Transverse colon (tissue), 4 donors: ENCODE measurements at regions not wholly inside any gene's neighbourhood (a gene's known extent, or its start where the extent isn't known, plus 50 kb on each side); places are given as distances from the start of the nearest gene placed in this dataset.

ENCODE experiments used
- EP300 ChIP-seq: sonication (generic); formaldehyde crosslinking; IDR thresholded peaks from one replicate; pipeline ENCODE4 v1.6.1; 2017; ENCODE audit warnings: antibody characterized with exemption, low read depth
- POLR2A ChIP-seq: fragments of 450-650 bp; IDR thresholded peaks from one replicate; pipeline ENCODE4 v1.6.1; 2016; ENCODE audit warnings: antibody characterized with exemption, mild to moderate bottlenecking, moderate library complexity
- POLR2AphosphoS5 ChIP-seq, 3 donors: sonication (generic); formaldehyde crosslinking; IDR thresholded peaks; one replicate each; pipeline ENCODE4 v1.6.1; 2016; ENCODE audit warnings: antibody characterized with exemption in 3 of 3
- TF ChIP-seq, protein P1 (sequence below), 5 experiments: fragments of 200-600 bp in 3 of 5; fragments of 450-650 bp in 2 of 5; sonication (generic) in 3 of 5; IDR thresholded peaks; 1 replicate in 2 of 5; 2 replicates in 3 of 5; pipeline ENCODE4 v1.5.1; 2016 to 2017; ENCODE audit warnings: antibody characterized with exemption in 5 of 5, inconsistent platforms in 3 of 5, mild to moderate bottlenecking in 2 of 5, moderate library complexity in 1 of 5

DNA sequence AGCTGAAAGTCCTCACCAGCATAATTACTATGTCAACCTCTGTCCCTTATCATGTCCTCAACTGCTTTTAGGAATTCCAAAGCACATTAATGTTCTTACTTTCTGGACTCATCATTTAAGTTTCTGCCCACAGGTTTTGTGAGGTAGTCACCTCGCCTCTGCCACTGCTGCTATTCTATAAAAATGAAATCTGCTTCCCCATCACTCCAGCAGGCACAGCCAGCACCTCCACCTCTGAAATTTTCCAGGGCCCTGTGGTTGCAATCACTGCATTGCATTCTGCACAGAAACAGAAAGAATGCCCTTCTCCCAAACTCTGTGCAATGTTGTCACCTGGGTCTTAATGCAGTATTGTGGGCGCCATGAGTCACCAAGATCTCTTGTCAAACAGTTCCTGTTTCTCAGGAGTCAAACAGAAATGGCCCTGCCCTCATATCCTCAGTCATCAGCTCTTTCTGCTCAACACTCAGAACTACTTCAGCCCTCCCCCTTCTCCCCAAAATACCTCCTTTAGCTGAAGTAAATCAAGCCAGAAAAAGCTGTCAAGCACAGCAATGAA, 529.2 kb upstream of the NBEA start:
- TF ChIP-seq, protein P1, sequence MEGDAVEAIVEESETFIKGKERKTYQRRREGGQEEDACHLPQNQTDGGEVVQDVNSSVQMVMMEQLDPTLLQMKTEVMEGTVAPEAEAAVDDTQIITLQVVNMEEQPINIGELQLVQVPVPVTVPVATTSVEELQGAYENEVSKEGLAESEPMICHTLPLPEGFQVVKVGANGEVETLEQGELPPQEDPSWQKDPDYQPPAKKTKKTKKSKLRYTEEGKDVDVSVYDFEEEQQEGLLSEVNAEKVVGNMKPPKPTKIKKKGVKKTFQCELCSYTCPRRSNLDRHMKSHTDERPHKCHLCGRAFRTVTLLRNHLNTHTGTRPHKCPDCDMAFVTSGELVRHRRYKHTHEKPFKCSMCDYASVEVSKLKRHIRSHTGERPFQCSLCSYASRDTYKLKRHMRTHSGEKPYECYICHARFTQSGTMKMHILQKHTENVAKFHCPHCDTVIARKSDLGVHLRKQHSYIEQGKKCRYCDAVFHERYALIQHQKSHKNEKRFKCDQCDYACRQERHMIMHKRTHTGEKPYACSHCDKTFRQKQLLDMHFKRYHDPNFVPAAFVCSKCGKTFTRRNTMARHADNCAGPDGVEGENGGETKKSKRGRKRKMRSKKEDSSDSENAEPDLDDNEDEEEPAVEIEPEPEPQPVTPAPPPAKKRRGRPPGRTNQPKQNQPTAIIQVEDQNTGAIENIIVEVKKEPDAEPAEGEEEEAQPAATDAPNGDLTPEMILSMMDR (IDR thresholded peaks at IDR 0.05) = no peak
- TF ChIP-seq POLR2AphosphoS5 (IDR thresholded peaks at IDR 0.05) = no peak
- no peak for TF ChIP-seq POLR2A
- TF ChIP-seq EP300 = no peak
